Hepatocyte (in vitro differentiated cells): ENCODE measurements at regions not wholly inside any gene's neighbourhood (a gene's known extent, or its start where the extent isn't known, plus 50 kb on each side); places are given as distances from the start of the nearest gene placed in this dataset.

ENCODE experiments used
- DNase-seq: peaks from one replicate; pipeline ENCODE4 v3.0.0-alpha.2; 2016; ENCODE audit warnings: low spot score
- H2AFZ ChIP-seq: fragments of 200-600 bp; sonication (generic); 2 replicates; pipeline ENCODE4 v1.6.0; 2016; ENCODE audit warnings: antibody characterized with exemption, mild to moderate bottlenecking
- H3K27ac ChIP-seq: fragments of 200-600 bp; sonication (generic); 2 replicates; pipeline ENCODE4 v1.5.1; 2016; ENCODE audit warnings: mild to moderate bottlenecking
- H3K27me3 ChIP-seq: fragments of 200-600 bp; sonication (generic); 2 replicates; pipeline ENCODE4 v1.6.1; 2016
- H3K36me3 ChIP-seq: fragments of 200-600 bp; sonication (generic); replicated peaks from 2 replicates; pipeline ENCODE4 v1.5.1; 2016; ENCODE audit warnings: low read depth; ENCODE audit not compliant: insufficient read depth
- H3K4me1 ChIP-seq: fragments of 200-600 bp; sonication (generic); 2 replicates; pipeline ENCODE4 v1.5.1; 2016; ENCODE audit warnings: mild to moderate bottlenecking, moderate library complexity; ENCODE audit not compliant: insufficient read depth
- H3K4me2 ChIP-seq: fragments of 200-600 bp; sonication (generic); 2 replicates; pipeline ENCODE4 v1.6.0; 2016
- H3K4me3 ChIP-seq: fragments of 200-600 bp; sonication (generic); 2 replicates; pipeline ENCODE4 v1.5.1; 2016; ENCODE audit warnings: mild to moderate bottlenecking
- H3K79me2 ChIP-seq: fragments of 200-600 bp; sonication (generic); 2 replicates; pipeline ENCODE4 v1.6.0; 2017; ENCODE audit warnings: mild to moderate bottlenecking
- H3K9me2 ChIP-seq: fragments of 200-600 bp; sonication (generic); replicated peaks from 2 replicates; pipeline ENCODE4 v1.6.0; 2017; ENCODE audit warnings: mild to moderate bottlenecking; ENCODE audit not compliant: insufficient read depth
- H3K9me3 ChIP-seq: fragments of 200-600 bp; sonication (generic); 2 replicates; pipeline ENCODE4 v1.5.1; 2016; ENCODE audit warnings: low read depth, mild to moderate bottlenecking
- H4K20me1 ChIP-seq: fragments of 200-600 bp; sonication (generic); 2 replicates; pipeline ENCODE4 v1.6.0; 2016; ENCODE audit warnings: mild to moderate bottlenecking; ENCODE audit not compliant: insufficient read depth, poor library complexity, severe bottlenecking
- CTCF ChIP-seq: fragments of 200-600 bp; sonication (generic); IDR thresholded peaks from 2 replicates; pipeline ENCODE4 v1.5.1; 2016; ENCODE audit warnings: antibody characterized with exemption, mild to moderate bottlenecking; ENCODE audit not compliant: poor library complexity
- EZH2 ChIP-seq: fragments of 200-600 bp; sonication (generic); IDR thresholded peaks from 2 replicates; pipeline ENCODE4 v1.6.1; 2016; ENCODE audit warnings: antibody characterized with exemption, mild to moderate bottlenecking, borderline replicate concordance
- EZH2phosphoT487 ChIP-seq: fragments of 200-600 bp; sonication (generic); IDR thresholded peaks from one replicate; pipeline ENCODE4 v1.6.1; 2018; ENCODE audit warnings: antibody characterized with exemption, mild to moderate bottlenecking, low read depth, moderate library complexity; ENCODE audit not compliant: unreplicated experiment, severe bottlenecking
- WGBS: methylation state at CpG from one replicate; pipeline ENCODE4 v1.1.6; 2016; ENCODE audit warnings: low lambda C conversion rate; ENCODE audit errors: missing lambda C conversion rate; 5-methylcytosine and 5-hydroxymethylcytosine counted together

DNA sequence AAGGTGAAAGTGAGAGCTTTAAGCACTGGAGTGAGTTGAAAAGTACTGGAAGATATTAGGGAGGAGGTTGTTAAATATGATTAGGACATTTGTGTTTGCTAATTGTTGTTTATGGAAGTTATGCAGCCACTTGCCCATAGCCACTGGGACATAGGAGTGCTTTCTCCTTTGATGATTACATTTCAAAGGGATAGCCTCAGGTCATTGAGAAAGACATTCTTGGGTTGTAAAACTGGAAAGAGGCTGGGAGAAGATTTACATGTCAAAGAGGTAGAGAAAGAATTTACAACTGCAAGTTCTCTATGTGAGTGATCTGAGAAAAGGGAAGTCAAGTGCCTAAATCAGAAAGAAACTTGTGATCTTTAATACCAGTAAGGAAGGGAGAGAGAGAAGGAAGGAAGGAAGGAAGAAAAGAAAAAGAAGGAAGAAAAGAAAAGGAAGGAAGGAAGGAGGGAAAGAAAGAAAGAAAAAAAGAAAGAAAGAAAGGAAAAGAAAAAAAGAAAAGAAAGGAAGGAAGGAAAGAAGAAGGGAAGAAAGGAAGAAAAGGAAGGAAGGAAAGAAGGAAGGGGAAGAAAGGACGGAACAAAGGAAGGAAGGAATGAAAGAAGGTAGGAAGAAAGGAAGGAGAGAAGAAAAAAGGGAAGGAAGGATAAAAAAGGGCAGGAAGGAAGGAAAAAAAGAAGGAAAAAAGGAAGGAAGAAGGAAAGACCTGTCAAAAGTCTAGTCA, 284.6 kb upstream of the DPYD start:
- H3K36me3 ChIP-seq, result no peaks in the 10 kb centered on the region
- H3K9me2 ChIP-seq, result no peaks in the 10 kb centered on the region
- H3K27me3 ChIP-seq, result no peaks in the 10 kb centered on the region
- no peak overlapping the region for H2AFZ ChIP-seq
- no peaks in the 10 kb centered on the region for H3K79me2 ChIP-seq
- DNase-seq, result no peak
- H3K27ac ChIP-seq, result no peak overlapping the region
- WGBS, result no CpG with 5 or more reads among the region's 1 CpG
- H3K4me2 ChIP-seq, result no peak overlapping the region
- H4K20me1 ChIP-seq, result no peaks in the 10 kb centered on the region
- no peaks in the 10 kb centered on the region for H3K9me3 ChIP-seq
- no peaks in the 10 kb centered on the region for H3K4me1 ChIP-seq
- TF ChIP-seq EZH2, result no peak
- no peak for TF ChIP-seq CTCF
- TF ChIP-seq EZH2phosphoT487, result no peak
- H3K4me3 ChIP-seq, result no peak overlapping the region

GRCh38 chr1:98203466-98203865, 282.6 kb upstream of the DPYD start:
- Histone ChIP-seq H3K4me1 (no peaks in the 10 kb centered on the region), H3K27me3 (no peaks in the 10 kb centered on the region), H3K79me2 (no peaks in the 10 kb centered on the region), H3K4me2 (no peak overlapping the region), H3K27ac (no peak overlapping the region), H4K20me1 (no peaks in the 10 kb centered on the region), H2AFZ (no peak overlapping the region), H3K4me3 (no peak overlapping the region), H3K9me3 (no peaks in the 10 kb centered on the region), H3K36me3 (no peaks in the 10 kb centered on the region), H3K9me2 (no peaks in the 10 kb centered on the region)
- TF ChIP-seq EZH2, result no peak
- TF ChIP-seq EZH2phosphoT487, result no peak
- no peak for TF ChIP-seq CTCF
- DNase-seq, result no peak
- WGBS, result 24% methylated on average over 2 of the region's 2 CpGs

GRCh38 chr1:98201666-98202081, 280.8 kb upstream of the DPYD start:
- Histone ChIP-seq H3K36me3 (no peaks in the 10 kb centered on the region), H3K4me2 (no peak overlapping the region), H4K20me1 (no peaks in the 10 kb centered on the region), H3K27ac (no peak overlapping the region), H3K9me3 (no peaks in the 10 kb centered on the region), H3K4me3 (no peak overlapping the region), H2AFZ (no peak overlapping the region), H3K79me2 (no peaks in the 10 kb centered on the region), H3K4me1 (no peaks in the 10 kb centered on the region), H3K9me2 (no peaks in the 10 kb centered on the region), H3K27me3 (no peaks in the 10 kb centered on the region)
- DNase-seq, result no peak
- TF ChIP-seq EZH2 (no peak), EZH2phosphoT487 (no peak), CTCF (no peak)
- WGBS, result 41% methylated on average over 4 of the region's 4 CpGs
